Right lobe of liver (tissue), 6 donors: ENCODE measurements at regions not wholly inside any gene's neighbourhood (a gene's known extent, or its start where the extent isn't known, plus 50 kb on each side); places are given as distances from the start of the nearest gene placed in this dataset.

ENCODE experiments used
- ATAC-seq, 4 donors: fragments of 200-7000 bp; cut with Tn5 transposase; one replicate each; pipeline ENCODE4 v1.9.1; 2020; ENCODE audit warnings: mild to moderate bottlenecking in 4 of 4, moderate library complexity in 4 of 4
- DNase-seq, 3 donors: peaks; one replicate each; pipeline ENCODE4 v3.0.0-alpha.2; 2020
- H3K27ac ChIP-seq, 3 donors: fragments of 200-600 bp; one replicate each; pipeline ENCODE4 v1.8.0; 2022
- H3K27me3 ChIP-seq, 2 donors: fragments of 200-600 bp; one replicate each; pipeline ENCODE4 v1.8.0; 2022
- H3K36me3 ChIP-seq, 4 donors: fragments of 200-600 bp; sonication (generic) in 1 of 4; one replicate each; pipeline versions ENCODE4 v1.5.1 to v1.8.0; 2017 to 2022; ENCODE audit warnings: control low read depth in 1 of 4
- H3K4me1 ChIP-seq, 4 donors: fragments of 200-600 bp; sonication (generic) in 1 of 4; one replicate each; pipeline versions ENCODE4 v1.5.1 to v1.8.0; 2017 to 2022; ENCODE audit warnings: control low read depth in 1 of 4
- H3K4me3 ChIP-seq, 3 donors: fragments of 200-600 bp; one replicate each; pipeline ENCODE4 v1.8.0; 2022
- H3K9me3 ChIP-seq, 4 donors: fragments of 200-600 bp; sonication (generic) in 1 of 4; one replicate each; pipeline versions ENCODE4 v1.5.1 to v1.8.0; 2017 to 2022; ENCODE audit warnings: control low read depth in 1 of 4
- POLR2A ChIP-seq: fragments of 450-650 bp; IDR thresholded peaks from one replicate; pipeline ENCODE4 v1.6.1; 2017; ENCODE audit warnings: antibody characterized with exemption, mild to moderate bottlenecking
- WGBS: methylation state at CpG from one replicate; pipeline ENCODE4 v1.1.6; 2018; ENCODE audit warnings: low coverage, low lambda C conversion rate; ENCODE audit not compliant: insufficient coverage; ENCODE audit errors: missing lambda C conversion rate; 5-methylcytosine and 5-hydroxymethylcytosine counted together
- intact Hi-C, 2 donors: fragments of 100-400 bp; cut with DNase I; formaldehyde crosslinking; loops; one replicate each; pipeline versions ENCODE4 v1.11.2 to v1.14.1; 2022
- TF ChIP-seq, protein P1 (sequence below), 4 donors: fragments of 200-600 bp in 3 of 4; fragments of 450-650 bp in 1 of 4; IDR thresholded peaks; one replicate each; pipeline versions ENCODE4 v1.5.1 to v1.8.0; 2016 to 2022; ENCODE audit warnings: antibody characterized with exemption in 4 of 4, mild to moderate bottlenecking in 2 of 4
- donor health status: DM: no; HTN: yes; CAD: no.
- donor health status: DM: no; HTN: no; CAD: no.
- donor health status: DM: no; HTN: no; CAD: no.
- donor health status: DM: no; HTN: yes; CAD: no.
- donor health status: DM: no; HTN: yes; CAD: no.

GRCh38 chr15:87736401-87736800 is 520.1 kb downstream of the NTRK3 start:
- no peak for DNase-seq
- TF ChIP-seq POLR2A: no peak
- TF ChIP-seq, protein P1, sequence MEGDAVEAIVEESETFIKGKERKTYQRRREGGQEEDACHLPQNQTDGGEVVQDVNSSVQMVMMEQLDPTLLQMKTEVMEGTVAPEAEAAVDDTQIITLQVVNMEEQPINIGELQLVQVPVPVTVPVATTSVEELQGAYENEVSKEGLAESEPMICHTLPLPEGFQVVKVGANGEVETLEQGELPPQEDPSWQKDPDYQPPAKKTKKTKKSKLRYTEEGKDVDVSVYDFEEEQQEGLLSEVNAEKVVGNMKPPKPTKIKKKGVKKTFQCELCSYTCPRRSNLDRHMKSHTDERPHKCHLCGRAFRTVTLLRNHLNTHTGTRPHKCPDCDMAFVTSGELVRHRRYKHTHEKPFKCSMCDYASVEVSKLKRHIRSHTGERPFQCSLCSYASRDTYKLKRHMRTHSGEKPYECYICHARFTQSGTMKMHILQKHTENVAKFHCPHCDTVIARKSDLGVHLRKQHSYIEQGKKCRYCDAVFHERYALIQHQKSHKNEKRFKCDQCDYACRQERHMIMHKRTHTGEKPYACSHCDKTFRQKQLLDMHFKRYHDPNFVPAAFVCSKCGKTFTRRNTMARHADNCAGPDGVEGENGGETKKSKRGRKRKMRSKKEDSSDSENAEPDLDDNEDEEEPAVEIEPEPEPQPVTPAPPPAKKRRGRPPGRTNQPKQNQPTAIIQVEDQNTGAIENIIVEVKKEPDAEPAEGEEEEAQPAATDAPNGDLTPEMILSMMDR (IDR thresholded peaks at IDR 0.05): no peak
- intact Hi-C loops: no loop called here
- Histone ChIP-seq H3K36me3 (no peaks in the 10 kb centered on the region), H3K9me3 (no peaks in the 10 kb centered on the region), H3K4me1 (no peaks in the 10 kb centered on the region), H3K27ac (no peak overlapping the region), H3K27me3 (no peaks in the 10 kb centered on the region), H3K4me3 (no peak overlapping the region)
- 78% methylated on average over 3 of the region's 3 CpGs for WGBS
- no peak for ATAC-seq

GRCh38 chr15:87735522-87735921 is 521.0 kb downstream of the NTRK3 start:
- 100% methylated on average over 2 of the region's 8 CpGs for WGBS
- DNase-seq (no peak), ATAC-seq (no peak)

GRCh38 chr15:87734571-87735373 is 521.8 kb downstream of the NTRK3 start:
- DNase-seq: no peak
- 45% methylated on average over 11 of the region's 11 CpGs for WGBS
- H3K27me3 ChIP-seq: no peaks in the 10 kb centered on the region
- no peaks in the 10 kb centered on the region for H3K36me3 ChIP-seq
- H3K4me1 ChIP-seq: no peaks in the 10 kb centered on the region
- no peak overlapping the region for H3K27ac ChIP-seq
- H3K9me3 ChIP-seq: no peaks in the 10 kb centered on the region
- intact Hi-C loops: no loop called here
- ATAC-seq: no peak
- H3K4me3 ChIP-seq: no peak overlapping the region
- no peak for TF ChIP-seq POLR2A
- TF ChIP-seq, protein P1 (IDR thresholded peaks at IDR 0.05): no peak

More at GRCh38 chr15:87735522-87735921, 521.0 kb downstream of the NTRK3 start:
- no peaks in the 10 kb centered on the region for H3K36me3 ChIP-seq
- no peaks in the 10 kb centered on the region for H3K4me1 ChIP-seq
- TF ChIP-seq, protein P1 (IDR thresholded peaks at IDR 0.05): no peak
- no peak for TF ChIP-seq POLR2A
- H3K27ac ChIP-seq: no peak overlapping the region
- intact Hi-C loops: no loop called here
- no peaks in the 10 kb centered on the region for H3K27me3 ChIP-seq
- no peak overlapping the region for H3K4me3 ChIP-seq
- no peaks in the 10 kb centered on the region for H3K9me3 ChIP-seq

DNA sequence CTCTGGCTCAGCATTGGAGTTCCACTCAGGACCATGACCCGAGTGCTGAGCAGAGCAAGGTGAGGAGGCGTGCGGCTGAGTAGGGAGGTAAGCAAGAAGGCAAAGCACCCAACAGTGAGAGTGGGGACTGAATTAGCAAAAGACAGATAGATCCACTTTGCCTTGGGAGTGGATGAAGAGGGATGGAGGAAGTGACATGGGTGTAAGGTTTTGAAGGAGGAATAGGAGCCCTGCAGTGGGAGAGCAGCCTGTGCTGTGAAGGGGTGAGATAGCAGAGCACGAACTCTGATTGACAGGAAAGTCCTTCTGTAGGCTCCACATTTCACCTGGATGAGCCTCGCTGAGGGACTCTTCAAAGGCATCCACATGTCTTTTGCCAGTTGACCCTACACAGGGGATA is 522.6 kb downstream of the NTRK3 start:
- Histone ChIP-seq H3K9me3 (no peaks in the 10 kb centered on the region), H3K4me3 (no peak overlapping the region), H3K4me1 (no peaks in the 10 kb centered on the region), H3K27ac (no peak overlapping the region), H3K36me3 (no peaks in the 10 kb centered on the region), H3K27me3 (no peaks in the 10 kb centered on the region)
- intact Hi-C loops: no loop called here
- ATAC-seq (no peak), DNase-seq (no peak)
- TF ChIP-seq, protein P1 (IDR thresholded peaks at IDR 0.05): no peak
- TF ChIP-seq POLR2A: no peak
- 53% methylated on average over 5 of the region's 5 CpGs for WGBS
